Type B pancreatic cell (in vitro differentiated cells): ENCODE measurements at regions not wholly inside any gene's neighbourhood (a gene's known extent, or its start where the extent isn't known, plus 50 kb on each side); places are given as distances from the start of the nearest gene placed in this dataset.

Experiments used
- DNase-seq: peaks from one replicate; pipeline ENCODE4 v3.0.0; 2021; ENCODE audit warnings: mixed read lengths; ENCODE audit not compliant: unreplicated experiment; ENCODE audit errors: extremely low spot score
- H3K27ac Mint-ChIP-seq: 2 replicates; pipeline ENCODE4 v1.8.0; 2021; ENCODE audit warnings: mild to moderate bottlenecking, mixed read lengths
- H3K27me3 Mint-ChIP-seq: 2 replicates; pipeline ENCODE4 v1.8.0; 2021; ENCODE audit warnings: mixed read lengths
- H3K36me3 Mint-ChIP-seq: 2 replicates; pipeline ENCODE4 v1.8.0; 2021; ENCODE audit warnings: mixed read lengths
- H3K4me1 Mint-ChIP-seq: one replicate; pipeline ENCODE4 v1.8.0; 2021; ENCODE audit warnings: mixed read lengths; ENCODE audit not compliant: unreplicated experiment
- H3K4me3 Mint-ChIP-seq: 2 replicates; pipeline ENCODE4 v1.8.0; 2021; ENCODE audit warnings: mild to moderate bottlenecking, mixed read lengths
- H3K9me3 Mint-ChIP-seq: 2 replicates; pipeline ENCODE4 v1.8.0; 2021; ENCODE audit warnings: mixed read lengths
- CTCF ChIP-seq: fragments of 200-600 bp; sonication (generic); conservative IDR thresholded peaks from 2 replicates; pipeline ENCODE4 v1.5.0; 2021; ENCODE audit warnings: antibody characterized with exemption, mild to moderate bottlenecking

- Mint-ChIP-seq H3K4me1 (peaks cover 44% of the 10 kb centered on the region), H3K9me3 (peaks cover 5% of the 10 kb centered on the region), H3K4me3 (no peak overlapping the region), H3K27me3 (peaks cover 38% of the 10 kb centered on the region), H3K27ac (no peak overlapping the region), H3K36me3 (no peaks in the 10 kb centered on the region)
- no peak for DNase-seq
- TF ChIP-seq CTCF = no peak
These were observed 163.9 kb upstream of the SULF2 start for GRCh38 chr20:47949230-47949629.

- H3K36me3 Mint-ChIP-seq = no peaks in the 10 kb centered on the region
- H3K4me1 Mint-ChIP-seq = peaks cover 34% of the 10 kb centered on the region
- no peak for TF ChIP-seq CTCF
- peak overlapping the region; percentile 5 for H3K27ac Mint-ChIP-seq
- H3K27me3 Mint-ChIP-seq = peaks cover 34% of the 10 kb centered on the region
- no peak for DNase-seq
- H3K4me3 Mint-ChIP-seq = no peak overlapping the region
- peaks cover 5% of the 10 kb centered on the region for H3K9me3 Mint-ChIP-seq
These were observed 159.4 kb upstream of the SULF2 start for GRCh38 chr20:47944682-47945081.

GRCh38 chr20:47941869-47942268 lies 156.6 kb upstream of the SULF2 start:
- peaks cover 2% of the 10 kb centered on the region for H3K9me3 Mint-ChIP-seq
- no peak for DNase-seq

GRCh38 chr20:47940101-47940813 lies 155.0 kb upstream of the SULF2 start:
- DNase-seq = no peak

More at GRCh38 chr20:47941869-47942268, 156.6 kb upstream of the SULF2 start:
- no peak overlapping the region for H3K27ac Mint-ChIP-seq
- H3K4me3 Mint-ChIP-seq = no peak overlapping the region
- peaks cover 30% of the 10 kb centered on the region for H3K27me3 Mint-ChIP-seq
- TF ChIP-seq CTCF = no peak
- peaks cover 24% of the 10 kb centered on the region for H3K4me1 Mint-ChIP-seq
- no peaks in the 10 kb centered on the region for H3K36me3 Mint-ChIP-seq

GRCh38 chr20:47936612-47937011 lies 151.3 kb upstream of the SULF2 start:
- Mint-ChIP-seq H3K9me3 (no peaks in the 10 kb centered on the region), H3K4me1 (peaks cover 11% of the 10 kb centered on the region), H3K27me3 (peaks cover 20% of the 10 kb centered on the region), H3K4me3 (no peak overlapping the region), H3K27ac (no peak overlapping the region), H3K36me3 (no peaks in the 10 kb centered on the region)
- no peak for TF ChIP-seq CTCF
- no peak for DNase-seq

More at GRCh38 chr20:47940101-47940813, 155.0 kb upstream of the SULF2 start:
- peaks cover 18% of the 10 kb centered on the region for H3K4me1 Mint-ChIP-seq
- H3K4me3 Mint-ChIP-seq = no peak overlapping the region
- no peak for TF ChIP-seq CTCF
- H3K27ac Mint-ChIP-seq = no peak overlapping the region
- no peaks in the 10 kb centered on the region for H3K36me3 Mint-ChIP-seq
- H3K27me3 Mint-ChIP-seq = peaks cover 26% of the 10 kb centered on the region
- H3K9me3 Mint-ChIP-seq = no peaks in the 10 kb centered on the region
